GM23248 (cell line): ENCODE measurements at regions not wholly inside any gene's neighbourhood (a gene's known extent, or its start where the extent isn't known, plus 50 kb on each side); places are given as distances from the start of the nearest gene placed in this dataset.

ENCODE experiments used
- EZH2 ChIP-seq: fragments of 200-600 bp; sonication (generic); IDR thresholded peaks from 2 replicates; pipeline ENCODE4 v1.6.1; 2018; ENCODE audit warnings: antibody characterized with exemption, mild to moderate bottlenecking; ENCODE audit not compliant: insufficient read depth, poor library complexity, severe bottlenecking
- EZH2phosphoT487 ChIP-seq: fragments of 200-600 bp; sonication (generic); IDR thresholded peaks from 2 replicates; pipeline ENCODE4 v1.6.1; 2018; ENCODE audit warnings: antibody characterized with exemption, moderate library complexity, mild to moderate bottlenecking, low read depth; ENCODE audit not compliant: insufficient read depth

DNA sequence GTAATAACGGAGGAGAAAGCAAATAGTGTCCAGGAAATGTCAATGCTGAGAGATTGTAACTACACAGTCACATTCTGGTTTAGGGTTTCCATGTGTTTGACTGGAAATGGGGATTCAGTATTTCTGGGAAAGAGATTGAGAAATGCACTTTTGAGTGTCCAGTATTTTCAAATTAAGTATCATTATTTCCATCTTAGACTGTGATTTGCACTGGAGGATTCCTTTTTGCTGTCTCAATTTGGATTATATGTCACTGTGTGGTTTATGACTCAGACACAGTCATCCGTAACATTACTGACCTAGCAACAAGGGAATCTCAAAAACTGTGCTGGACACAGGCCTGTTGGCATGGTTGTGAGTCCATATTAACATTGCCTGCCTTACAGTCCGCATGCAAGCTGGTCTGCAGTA lies 681.4 kb downstream of the CDH11 start:
- TF ChIP-seq EZH2phosphoT487 (0 out of 2 replicates have a peak, but pooled peaks have one; percentile 72), EZH2 (no peak)
